ENCODE measurements at regions not wholly inside any gene's neighbourhood (a gene's known extent, or its start where the extent isn't known, plus 50 kb on each side); places are given as distances from the start of the nearest gene placed in this dataset.

- Histone ChIP-seq H3K4me3 (ENCODE audit: control insufficient read depth in 1 of 7, extremely low read depth in 1 of 7, insufficient read depth in 4 of 7, low read depth in 2 of 7, low read length in 6 of 7) (no peak overlapping the region), H3K9me3 (ENCODE audit: control extremely low read depth in 1 of 5, control insufficient read depth in 4 of 5, insufficient read depth in 2 of 5, low read depth in 1 of 5, low read length in 4 of 5) (no peaks in the 10 kb centered on the region), H3K4me1 (ENCODE audit: control extremely low read depth in 1 of 4, control insufficient read depth in 4 of 4, insufficient read depth in 4 of 4, low read length in 3 of 4) (no peaks in the 10 kb centered on the region), H3K27ac (ENCODE audit: insufficient read depth in 1 of 2, low read depth in 1 of 2, low read length in 2 of 2, poor library complexity in 1 of 2, severe bottlenecking in 2 of 2) (no peak overlapping the region), H3K27me3 (replicated peaks in 2 of 5; ENCODE audit: control insufficient read depth in 4 of 5, insufficient read depth in 5 of 5, low read length in 4 of 5) (no peaks in the 10 kb centered on the region), H3K36me3 (ENCODE audit: control insufficient read depth in 4 of 4, insufficient read depth in 4 of 4, low read length in 3 of 4) (no peaks in the 10 kb centered on the region)
- no CpG with 5 or more reads among the region's 1 CpG for WGBS (ENCODE audit: insufficient coverage)
- DNase-seq, result no peak
- ChIA-PET CTCF (no interaction called here), POLR2A (no interaction called here)
These were observed 381.7 kb upstream of the PCDH20 start for GRCh38 chr13:61797397-61797796.

DNA sequence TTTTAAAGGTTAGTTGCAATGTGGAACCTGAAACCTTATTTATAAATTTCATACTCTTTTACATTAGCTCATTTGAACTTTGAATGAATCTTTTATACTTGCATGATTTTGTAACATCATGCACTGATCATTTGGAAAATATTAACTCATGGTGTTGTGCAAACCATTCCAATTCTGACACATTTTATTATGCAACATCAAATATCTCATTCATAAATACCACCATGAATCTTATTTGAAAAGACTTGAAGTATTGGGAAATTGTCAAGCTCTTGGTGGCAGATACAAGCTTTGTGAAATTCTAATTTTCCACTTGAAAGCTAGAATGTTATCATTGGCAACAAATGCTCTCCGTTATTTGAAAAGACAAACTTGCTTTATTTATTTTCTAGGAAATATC, 379.9 kb upstream of the PCDH20 start:
- no peak for DNase-seq
- no peak overlapping the region for H3K27ac ChIP-seq (ENCODE audit: insufficient read depth in 1 of 2, low read depth in 1 of 2, low read length in 2 of 2, poor library complexity in 1 of 2, severe bottlenecking in 2 of 2)
- H3K4me3 ChIP-seq (ENCODE audit: control insufficient read depth in 1 of 7, extremely low read depth in 1 of 7, insufficient read depth in 4 of 7, low read depth in 2 of 7, low read length in 6 of 7), result no peak overlapping the region
- no peaks in the 10 kb centered on the region for H3K27me3 ChIP-seq (replicated peaks in 2 of 5; ENCODE audit: control insufficient read depth in 4 of 5, insufficient read depth in 5 of 5, low read length in 4 of 5)
- no peaks in the 10 kb centered on the region for H3K9me3 ChIP-seq (ENCODE audit: control extremely low read depth in 1 of 5, control insufficient read depth in 4 of 5, insufficient read depth in 2 of 5, low read depth in 1 of 5, low read length in 4 of 5)
- H3K36me3 ChIP-seq (ENCODE audit: control insufficient read depth in 4 of 4, insufficient read depth in 4 of 4, low read length in 3 of 4), result no peaks in the 10 kb centered on the region
- POLR2A ChIA-PET, result no interaction called here
- no peaks in the 10 kb centered on the region for H3K4me1 ChIP-seq (ENCODE audit: control extremely low read depth in 1 of 4, control insufficient read depth in 4 of 4, insufficient read depth in 4 of 4, low read length in 3 of 4)
- CTCF ChIA-PET, result no interaction called here
- WGBS (ENCODE audit: insufficient coverage), result no CpG with 5 or more reads among the region's 1 CpG

- Histone ChIP-seq H3K27me3 (replicated peaks in 2 of 5; ENCODE audit: control insufficient read depth in 4 of 5, insufficient read depth in 5 of 5, low read length in 4 of 5) (no peaks in the 10 kb centered on the region), H3K4me1 (ENCODE audit: control extremely low read depth in 1 of 4, control insufficient read depth in 4 of 4, insufficient read depth in 4 of 4, low read length in 3 of 4) (no peaks in the 10 kb centered on the region), H3K4me3 (ENCODE audit: control insufficient read depth in 1 of 7, extremely low read depth in 1 of 7, insufficient read depth in 4 of 7, low read depth in 2 of 7, low read length in 6 of 7) (no peak overlapping the region), H3K27ac (ENCODE audit: insufficient read depth in 1 of 2, low read depth in 1 of 2, low read length in 2 of 2, poor library complexity in 1 of 2, severe bottlenecking in 2 of 2) (no peak overlapping the region), H3K9me3 (ENCODE audit: control extremely low read depth in 1 of 5, control insufficient read depth in 4 of 5, insufficient read depth in 2 of 5, low read depth in 1 of 5, low read length in 4 of 5) (no peaks in the 10 kb centered on the region), H3K36me3 (ENCODE audit: control insufficient read depth in 4 of 4, insufficient read depth in 4 of 4, low read length in 3 of 4) (no peaks in the 10 kb centered on the region)
- POLR2A ChIA-PET, result no interaction called here
- DNase-seq, result no peak
- WGBS (ENCODE audit: insufficient coverage), result no CpG with 5 or more reads among the region's 3 CpGs
- CTCF ChIA-PET, result interaction anchor here (1.2 kb wide), 1 partner anchor 25 kb away, joined by 3 read pairs; no protein-coding TSS in a partner anchor
These were observed 363.8 kb upstream of the PCDH20 start for GRCh38 chr13:61779456-61779855.

DNA sequence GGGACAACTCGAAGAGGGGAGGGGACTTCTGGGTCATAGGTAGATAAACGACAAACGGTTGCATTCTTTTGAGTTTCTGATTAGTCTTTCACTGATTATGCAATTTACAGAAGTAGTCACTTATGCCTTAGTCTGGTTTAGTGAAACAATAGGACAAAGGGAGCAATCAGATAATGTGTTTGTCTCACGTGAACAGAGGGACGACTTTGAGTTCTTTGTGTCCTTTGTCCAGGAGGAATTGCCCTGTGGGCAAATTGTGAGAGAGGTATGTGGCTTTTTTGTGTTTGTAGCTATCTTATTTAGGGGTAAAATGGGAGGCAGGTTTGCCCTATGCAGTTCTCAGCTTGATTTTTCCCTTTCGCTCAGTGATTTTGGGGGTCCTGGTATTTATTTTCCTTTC, 362.9 kb upstream of the PCDH20 start:
- ChIA-PET POLR2A (no interaction called here), CTCF (no interaction called here)
- 87% methylated on average over 5 of the region's 6 CpGs for WGBS (ENCODE audit: insufficient coverage)
- no peaks in the 10 kb centered on the region for H3K27me3 ChIP-seq (replicated peaks in 2 of 5; ENCODE audit: control insufficient read depth in 4 of 5, insufficient read depth in 5 of 5, low read length in 4 of 5)
- H3K36me3 ChIP-seq (ENCODE audit: control insufficient read depth in 4 of 4, insufficient read depth in 4 of 4, low read length in 3 of 4), result no peaks in the 10 kb centered on the region
- no peak for DNase-seq
- H3K4me3 ChIP-seq (ENCODE audit: control insufficient read depth in 1 of 7, extremely low read depth in 1 of 7, insufficient read depth in 4 of 7, low read depth in 2 of 7, low read length in 6 of 7), result no peak overlapping the region
- H3K4me1 ChIP-seq (ENCODE audit: control extremely low read depth in 1 of 4, control insufficient read depth in 4 of 4, insufficient read depth in 4 of 4, low read length in 3 of 4), result no peaks in the 10 kb centered on the region
- H3K27ac ChIP-seq (ENCODE audit: insufficient read depth in 1 of 2, low read depth in 1 of 2, low read length in 2 of 2, poor library complexity in 1 of 2, severe bottlenecking in 2 of 2), result no peak overlapping the region
- H3K9me3 ChIP-seq (ENCODE audit: control extremely low read depth in 1 of 5, control insufficient read depth in 4 of 5, insufficient read depth in 2 of 5, low read depth in 1 of 5, low read length in 4 of 5), result no peaks in the 10 kb centered on the region

GRCh38 chr13:61777899-61778298, 362.2 kb upstream of the PCDH20 start:
- no CpG with 5 or more reads among the region's 2 CpGs for WGBS (ENCODE audit: insufficient coverage)
- no peaks in the 10 kb centered on the region for H3K9me3 ChIP-seq (ENCODE audit: control extremely low read depth in 1 of 5, control insufficient read depth in 4 of 5, insufficient read depth in 2 of 5, low read depth in 1 of 5, low read length in 4 of 5)
- no peak overlapping the region for H3K4me3 ChIP-seq (ENCODE audit: control insufficient read depth in 1 of 7, extremely low read depth in 1 of 7, insufficient read depth in 4 of 7, low read depth in 2 of 7, low read length in 6 of 7)
- ChIA-PET POLR2A (no interaction called here), CTCF (no interaction called here)
- H3K4me1 ChIP-seq (ENCODE audit: control extremely low read depth in 1 of 4, control insufficient read depth in 4 of 4, insufficient read depth in 4 of 4, low read length in 3 of 4), result no peaks in the 10 kb centered on the region
- H3K27ac ChIP-seq (ENCODE audit: insufficient read depth in 1 of 2, low read depth in 1 of 2, low read length in 2 of 2, poor library complexity in 1 of 2, severe bottlenecking in 2 of 2), result no peak overlapping the region
- no peak for DNase-seq
- no peaks in the 10 kb centered on the region for H3K27me3 ChIP-seq (replicated peaks in 2 of 5; ENCODE audit: control insufficient read depth in 4 of 5, insufficient read depth in 5 of 5, low read length in 4 of 5)
- H3K36me3 ChIP-seq (ENCODE audit: control insufficient read depth in 4 of 4, insufficient read depth in 4 of 4, low read length in 3 of 4), result no peaks in the 10 kb centered on the region

- ChIA-PET POLR2A (no interaction called here), CTCF (no interaction called here)
- Histone ChIP-seq H3K27me3 (replicated peaks in 2 of 5; ENCODE audit: control insufficient read depth in 4 of 5, insufficient read depth in 5 of 5, low read length in 4 of 5) (no peaks in the 10 kb centered on the region), H3K9me3 (ENCODE audit: control extremely low read depth in 1 of 5, control insufficient read depth in 4 of 5, insufficient read depth in 2 of 5, low read depth in 1 of 5, low read length in 4 of 5) (no peaks in the 10 kb centered on the region), H3K4me1 (ENCODE audit: control extremely low read depth in 1 of 4, control insufficient read depth in 4 of 4, insufficient read depth in 4 of 4, low read length in 3 of 4) (no peaks in the 10 kb centered on the region), H3K27ac (ENCODE audit: insufficient read depth in 1 of 2, low read depth in 1 of 2, low read length in 2 of 2, poor library complexity in 1 of 2, severe bottlenecking in 2 of 2) (no peak overlapping the region), H3K36me3 (ENCODE audit: control insufficient read depth in 4 of 4, insufficient read depth in 4 of 4, low read length in 3 of 4) (no peaks in the 10 kb centered on the region), H3K4me3 (ENCODE audit: control insufficient read depth in 1 of 7, extremely low read depth in 1 of 7, insufficient read depth in 4 of 7, low read depth in 2 of 7, low read length in 6 of 7) (no peak overlapping the region)
- 83% methylated on average over 2 of the region's 3 CpGs for WGBS (ENCODE audit: insufficient coverage)
- DNase-seq, result no peak
These were observed 361.6 kb upstream of the PCDH20 start for GRCh38 chr13:61777271-61777670.

DNA sequence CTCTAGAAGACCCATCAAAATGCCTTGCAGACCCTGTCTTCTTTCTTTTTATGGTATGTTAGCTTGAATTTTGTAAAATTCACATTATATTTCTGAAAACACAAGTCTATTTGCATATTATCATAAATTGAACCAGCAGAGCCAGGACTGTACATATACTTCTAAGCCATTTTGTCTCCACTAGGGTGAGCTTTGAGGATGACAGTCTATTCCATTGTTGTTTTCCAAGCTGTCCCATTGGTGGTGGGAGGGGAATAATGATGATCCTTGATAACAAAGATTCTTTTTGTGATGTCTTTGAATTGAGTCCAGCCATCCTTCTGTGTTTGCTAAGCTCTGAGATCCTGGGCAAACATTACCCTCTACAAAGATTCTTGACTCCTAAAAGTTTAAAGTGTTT, 359.3 kb upstream of the PCDH20 start:
- Histone ChIP-seq H3K36me3 (ENCODE audit: control insufficient read depth in 4 of 4, insufficient read depth in 4 of 4, low read length in 3 of 4) (no peaks in the 10 kb centered on the region), H3K4me3 (ENCODE audit: control insufficient read depth in 1 of 7, extremely low read depth in 1 of 7, insufficient read depth in 4 of 7, low read depth in 2 of 7, low read length in 6 of 7) (no peak overlapping the region), H3K27ac (ENCODE audit: insufficient read depth in 1 of 2, low read depth in 1 of 2, low read length in 2 of 2, poor library complexity in 1 of 2, severe bottlenecking in 2 of 2) (no peak overlapping the region), H3K9me3 (ENCODE audit: control extremely low read depth in 1 of 5, control insufficient read depth in 4 of 5, insufficient read depth in 2 of 5, low read depth in 1 of 5, low read length in 4 of 5) (no peaks in the 10 kb centered on the region), H3K4me1 (ENCODE audit: control extremely low read depth in 1 of 4, control insufficient read depth in 4 of 4, insufficient read depth in 4 of 4, low read length in 3 of 4) (no peaks in the 10 kb centered on the region), H3K27me3 (replicated peaks in 2 of 5; ENCODE audit: control insufficient read depth in 4 of 5, insufficient read depth in 5 of 5, low read length in 4 of 5) (no peaks in the 10 kb centered on the region)
- POLR2A ChIA-PET, result no interaction called here
- no peak for DNase-seq
- CTCF ChIA-PET, result no interaction called here

GRCh38 chr13:61770681-61771080, 355.0 kb upstream of the PCDH20 start:
- Histone ChIP-seq H3K27ac (ENCODE audit: insufficient read depth in 1 of 2, low read depth in 1 of 2, low read length in 2 of 2, poor library complexity in 1 of 2, severe bottlenecking in 2 of 2) (no peak overlapping the region), H3K36me3 (ENCODE audit: control insufficient read depth in 4 of 4, insufficient read depth in 4 of 4, low read length in 3 of 4) (no peaks in the 10 kb centered on the region), H3K9me3 (ENCODE audit: control extremely low read depth in 1 of 5, control insufficient read depth in 4 of 5, insufficient read depth in 2 of 5, low read depth in 1 of 5, low read length in 4 of 5) (peaks cover 0 to 5% (median 0%) of the 10 kb centered on the region in 5 experiments), H3K27me3 (replicated peaks in 2 of 5; ENCODE audit: control insufficient read depth in 4 of 5, insufficient read depth in 5 of 5, low read length in 4 of 5) (no peaks in the 10 kb centered on the region), H3K4me1 (ENCODE audit: control extremely low read depth in 1 of 4, control insufficient read depth in 4 of 4, insufficient read depth in 4 of 4, low read length in 3 of 4) (no peaks in the 10 kb centered on the region), H3K4me3 (ENCODE audit: control insufficient read depth in 1 of 7, extremely low read depth in 1 of 7, insufficient read depth in 4 of 7, low read depth in 2 of 7, low read length in 6 of 7) (no peak overlapping the region)
- WGBS (ENCODE audit: insufficient coverage), result 54% methylated on average over 4 of the region's 4 CpGs
- CTCF ChIA-PET, result no interaction called here
- POLR2A ChIA-PET, result no interaction called here
- DNase-seq, result no peak
